ENCODE measurements at regions not wholly inside any gene's neighbourhood (a gene's known extent, or its start where the extent isn't known, plus 50 kb on each side); places are given as distances from the start of the nearest gene placed in this dataset.
"Not testable (repeated sequence)": the region's sequence is repeated elsewhere in the genome, so short reads cannot be mapped to it uniquely, and the experiment has no call there.

DNA sequence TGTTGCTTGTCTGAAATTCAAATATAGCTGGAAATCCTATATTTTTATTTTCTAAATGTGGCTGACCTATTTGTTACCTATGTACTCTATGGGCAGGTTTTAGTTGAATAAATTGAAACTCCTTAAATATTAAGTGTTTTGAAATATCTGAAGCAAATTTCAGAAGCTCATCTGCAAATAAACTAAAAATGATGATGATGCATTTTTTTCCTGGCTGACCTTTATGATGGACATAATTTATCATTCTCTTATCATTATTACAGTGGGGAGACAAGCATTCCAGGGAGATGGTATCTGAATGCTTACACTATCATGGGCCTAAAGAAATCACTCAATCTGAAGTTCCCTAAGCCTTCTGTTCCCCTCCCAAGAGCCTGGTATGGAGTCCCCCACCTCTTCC, 1225.2 kb downstream of the AACS start:
- Histone ChIP-seq H3K4me3 (no peak overlapping the region), H3K9me3 (replicated peaks; ENCODE audit: control insufficient read depth, insufficient read depth, low read length) (no peaks in the 10 kb centered on the region), H3K27ac (ENCODE audit: control insufficient read depth, insufficient read depth) (no peak overlapping the region), H4K20me1 (ENCODE audit: control insufficient read depth, insufficient read depth) (no peaks in the 10 kb centered on the region), H3K4me2 (ENCODE audit: control insufficient read depth, insufficient read depth) (no peak overlapping the region), H3K36me3 (ENCODE audit: control insufficient read depth in 2 of 2, insufficient read depth in 2 of 2, low read length in 1 of 2) (no peaks in the 10 kb centered on the region), H3K9ac (ENCODE audit: control insufficient read depth, insufficient read depth, low read length) (no peak overlapping the region), H3K4me1 (ENCODE audit: control insufficient read depth, insufficient read depth, low read length) (no peaks in the 10 kb centered on the region), H3K79me2 (ENCODE audit: control insufficient read depth, insufficient read depth, low read length) (no peaks in the 10 kb centered on the region), H3K27me3 (replicated peaks in 1 of 2; ENCODE audit: control insufficient read depth in 2 of 2, insufficient read depth in 2 of 2, low read length in 1 of 2) (no peaks in the 10 kb centered on the region), H2AFZ (ENCODE audit: control insufficient read depth, low read depth, low read length) (no peak overlapping the region)
- FAIRE-seq (no peak), DNase-seq (ENCODE audit: low read depth, low spot score) (no peak), ATAC-seq (no peak)
- ChIA-PET RAD21 (ENCODE audit: unreplicated experiment) (no interaction called here), SMC1A (ENCODE audit: uncharacterized antibody, unreplicated experiment) (no interaction called here), POLR2A (interaction anchor here (0.6 kb wide), 1 partner anchor 307 kb away, joined by 3 read pairs; no protein-coding TSS in a partner anchor), CTCF (no interaction called here)
- no peak for TF ChIP-seq KAT2A (conservative IDR thresholded peaks at IDR 0.05; ENCODE audit: control insufficient read depth, low read depth, low read length)
- TF ChIP-seq ZBED1 (IDR thresholded peaks at IDR 0.05; ENCODE audit: borderline replicate concordance), result no peak
- intact Hi-C loops (cut with micrococcal nuclease; ENCODE audit: unreplicated experiment), result no loop called here
- no TSS peak for BruUV-seq (replicated peaks)
- in situ Hi-C loops (cut with MboI), result no loop called here

GRCh38 chr12:126291987-126292386, 1226.8 kb downstream of the AACS start:
- H3K9me3 ChIP-seq (replicated peaks; ENCODE audit: control insufficient read depth, insufficient read depth, low read length); H3K36me3 ChIP-seq (ENCODE audit: control insufficient read depth in 2 of 2, insufficient read depth in 2 of 2, low read length in 1 of 2); H3K4me1 ChIP-seq (ENCODE audit: control insufficient read depth, insufficient read depth, low read length); SMC1A ChIA-PET (ENCODE audit: uncharacterized antibody, unreplicated experiment); H4K20me1 ChIP-seq (ENCODE audit: control insufficient read depth, insufficient read depth); H3K4me2 ChIP-seq (ENCODE audit: control insufficient read depth, insufficient read depth); intact Hi-C loops (cut with micrococcal nuclease; ENCODE audit: unreplicated experiment); H2AFZ ChIP-seq (ENCODE audit: control insufficient read depth, low read depth, low read length); H3K27ac ChIP-seq (ENCODE audit: control insufficient read depth, insufficient read depth); DNase-seq (ENCODE audit: low read depth, low spot score); FAIRE-seq; H3K9ac ChIP-seq (ENCODE audit: control insufficient read depth, insufficient read depth, low read length); RAD21 ChIA-PET (ENCODE audit: unreplicated experiment); ATAC-seq; H3K4me3 ChIP-seq; H3K27me3 ChIP-seq (replicated peaks in 1 of 2; ENCODE audit: control insufficient read depth in 2 of 2, insufficient read depth in 2 of 2, low read length in 1 of 2); CTCF ChIA-PET; H3K79me2 ChIP-seq (ENCODE audit: control insufficient read depth, insufficient read depth, low read length); POLR2A ChIA-PET; in situ Hi-C loops (cut with MboI); BruUV-seq (replicated peaks): not testable (repeated sequence)
- WGBS (ENCODE audit: insufficient coverage, insufficient replicate concordance, low lambda C conversion rate, missing lambda C conversion rate), result 0% methylated on average over 3 of the region's 3 CpGs

- ChIA-PET RAD21 (ENCODE audit: unreplicated experiment) (no interaction called here), POLR2A (no interaction called here), SMC1A (ENCODE audit: uncharacterized antibody, unreplicated experiment) (no interaction called here), CTCF (no interaction called here)
- TF ChIP-seq CREM (IDR thresholded peaks at IDR 0.05; ENCODE audit: low read depth) (no peak), ZNF24 (IDR thresholded peaks at IDR 0.05) (no peak), CBX3 (IDR thresholded peaks at IDR 0.05; ENCODE audit: borderline replicate concordance, low read depth) (no peak), POLR2A (IDR thresholded peaks at IDR 0.05; ENCODE audit: low read depth, low read length) (no peak), YBX1 (IDR thresholded peaks at IDR 0.05) (no peak), MXI1 (IDR thresholded peaks at IDR 0.05; ENCODE audit: low read depth, low read length) (no peak), GABPA (IDR thresholded peaks at IDR 0.05; ENCODE audit: low read depth) (no peak), PAX8 (IDR thresholded peaks at IDR 0.05) (no peak), ZBED1 (IDR thresholded peaks at IDR 0.05; ENCODE audit: borderline replicate concordance) (no peak), SMARCA5 (IDR thresholded peaks at IDR 0.05) (no peak), TCF12 (IDR thresholded peaks at IDR 0.05; ENCODE audit: low read depth, low read length) (no peak), KDM1A (IDR thresholded peaks at IDR 0.05; ENCODE audit: borderline replicate concordance) (no peak), ZNF217 (IDR thresholded peaks at IDR 0.05) (no peak)
- TF ChIP-seq, protein P1, sequence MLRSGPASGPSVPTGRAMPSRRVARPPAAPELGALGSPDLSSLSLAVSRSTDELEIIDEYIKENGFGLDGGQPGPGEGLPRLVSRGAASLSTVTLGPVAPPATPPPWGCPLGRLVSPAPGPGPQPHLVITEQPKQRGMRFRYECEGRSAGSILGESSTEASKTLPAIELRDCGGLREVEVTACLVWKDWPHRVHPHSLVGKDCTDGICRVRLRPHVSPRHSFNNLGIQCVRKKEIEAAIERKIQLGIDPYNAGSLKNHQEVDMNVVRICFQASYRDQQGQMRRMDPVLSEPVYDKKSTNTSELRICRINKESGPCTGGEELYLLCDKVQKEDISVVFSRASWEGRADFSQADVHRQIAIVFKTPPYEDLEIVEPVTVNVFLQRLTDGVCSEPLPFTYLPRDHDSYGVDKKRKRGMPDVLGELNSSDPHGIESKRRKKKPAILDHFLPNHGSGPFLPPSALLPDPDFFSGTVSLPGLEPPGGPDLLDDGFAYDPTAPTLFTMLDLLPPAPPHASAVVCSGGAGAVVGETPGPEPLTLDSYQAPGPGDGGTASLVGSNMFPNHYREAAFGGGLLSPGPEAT (IDR thresholded peaks at IDR 0.05; ENCODE audit: low read depth), result no peak
- Histone ChIP-seq H3K27ac (ENCODE audit: control insufficient read depth, insufficient read depth) (no peak overlapping the region), H3K27me3 (replicated peaks in 1 of 2; ENCODE audit: control insufficient read depth in 2 of 2, insufficient read depth in 2 of 2, low read length in 1 of 2) (no peaks in the 10 kb centered on the region), H3K9me3 (replicated peaks; ENCODE audit: control insufficient read depth, insufficient read depth, low read length) (no peaks in the 10 kb centered on the region), H2AFZ (ENCODE audit: control insufficient read depth, low read depth, low read length) (no peak overlapping the region), H3K4me3 (no peak overlapping the region), H3K79me2 (ENCODE audit: control insufficient read depth, insufficient read depth, low read length) (no peaks in the 10 kb centered on the region), H3K4me2 (ENCODE audit: control insufficient read depth, insufficient read depth) (no peak overlapping the region), H3K4me1 (ENCODE audit: control insufficient read depth, insufficient read depth, low read length) (no peaks in the 10 kb centered on the region), H3K36me3 (ENCODE audit: control insufficient read depth in 2 of 2, insufficient read depth in 2 of 2, low read length in 1 of 2) (no peaks in the 10 kb centered on the region), H3K9ac (ENCODE audit: control insufficient read depth, insufficient read depth, low read length) (no peak overlapping the region), H4K20me1 (ENCODE audit: control insufficient read depth, insufficient read depth) (no peaks in the 10 kb centered on the region)
- 95% methylated on average over 1 of the region's 2 CpGs for WGBS (ENCODE audit: insufficient coverage, insufficient replicate concordance, low lambda C conversion rate, missing lambda C conversion rate)
- in situ Hi-C loops (cut with MboI), result no loop called here
- DNase-seq (ENCODE audit: low read depth, low spot score) (no peak), FAIRE-seq (no peak), ATAC-seq (no peak)
- intact Hi-C loops (cut with micrococcal nuclease; ENCODE audit: unreplicated experiment), result no loop called here
- BruUV-seq (replicated peaks), result no TSS peak
Observed at GRCh38 chr12:126295652-126296051, 1230.4 kb downstream of the AACS start.
